Panc1 (cell line): ENCODE measurements at regions not wholly inside any gene's neighbourhood (a gene's known extent, or its start where the extent isn't known, plus 50 kb on each side); places are given as distances from the start of the nearest gene placed in this dataset.

Source experiments
- ATAC-seq: fragments of 200-7000 bp; cut with Tn5 transposase; 2 replicates; pipeline ENCODE4 v1.9.1; 2020; ENCODE audit warnings: mild to moderate bottlenecking, moderate library complexity
- BruUV-seq: library from RNA; stranded (reverse); fragments of 400-500 nt; replicated peaks from 2 replicates; lab custom pipeline; 2021; lab: Mats Ljungman, UMichigan
- CTCF ChIA-PET: fragments of 300-600 bp; sonication (Branson Sonifier 250); formaldehyde crosslinking; loops from one replicate; lab custom pipeline; 2022; ENCODE audit warnings: antibody characterized with exemption; lab: Charles Lee
- POLR2A ChIA-PET: fragments of 300-600 bp; sonication (Branson Sonifier 250); formaldehyde crosslinking; loops from one replicate; lab custom pipeline; 2022; ENCODE audit warnings: antibody characterized with exemption; lab: Charles Lee
- DNase-seq: peaks from one replicate; pipeline ENCODE4 v3.0.0-alpha.2; 2010; ENCODE audit warnings: low read depth, low spot score
- H3K27ac ChIP-seq: 2 replicates; pipeline ENCODE4 v1.5.1; 2011; ENCODE audit warnings: mild to moderate bottlenecking, low read length, inconsistent platforms
- H3K27me3 ChIP-seq: fragments of 200-500 bp; sonication (Bioruptor generic); 2 replicates; pipeline ENCODE4 v1.6.0; 2014; ENCODE audit warnings: low read length, inconsistent platforms; ENCODE audit not compliant: control insufficient read depth, insufficient read depth
- H3K36me3 ChIP-seq: fragments of 200-500 bp; sonication (Bioruptor generic); 2 replicates; pipeline ENCODE4 v1.5.1; 2014; ENCODE audit warnings: inconsistent platforms, mild to moderate bottlenecking, low read length, moderate library complexity; ENCODE audit not compliant: control insufficient read depth, insufficient read depth
- H3K4me1 ChIP-seq: 2 replicates; pipeline ENCODE4 v1.5.1; 2011; ENCODE audit warnings: inconsistent platforms, mild to moderate bottlenecking, low read length, moderate library complexity; ENCODE audit not compliant: control insufficient read depth, insufficient read depth
- H3K4me3 ChIP-seq, 2 experiments: 2 replicates each; pipeline ENCODE4 v1.5.1; 2011 to 2012; ENCODE audit warnings: low read depth in 2 of 2, low read length in 2 of 2, mild to moderate bottlenecking in 2 of 2, inconsistent platforms in 1 of 2, moderate library complexity in 1 of 2
- H3K9me3 ChIP-seq: fragments of 200-500 bp; sonication (Bioruptor generic); 2 replicates; pipeline ENCODE4 v1.5.1; 2014; ENCODE audit warnings: low read depth, mild to moderate bottlenecking, inconsistent platforms, low read length, moderate library complexity; ENCODE audit not compliant: control insufficient read depth, insufficient read depth
- CTCF ChIP-seq: fragments of 450-650 bp; IDR thresholded peaks from 2 replicates; pipeline ENCODE4 v1.5.1; 2017; ENCODE audit warnings: mild to moderate bottlenecking
- POLR2AphosphoS5 ChIP-seq: IDR thresholded peaks from 2 replicates; pipeline ENCODE4 v1.6.1; 2012; ENCODE audit warnings: mild to moderate bottlenecking, low read depth, low read length, moderate library complexity
- SIN3A ChIP-seq: IDR thresholded peaks from 2 replicates; pipeline ENCODE4 v1.6.1; 2012; ENCODE audit warnings: low read depth, mild to moderate bottlenecking, low read length, moderate library complexity, borderline replicate concordance; ENCODE audit not compliant: insufficient read depth
- TCF7L2 ChIP-seq: IDR thresholded peaks from 2 replicates; pipeline ENCODE4 v1.6.1; 2011; ENCODE audit warnings: mild to moderate bottlenecking, low read depth, low read length, inconsistent platforms
- in situ Hi-C: cut with HindIII; loops from 2 replicates; pipeline ENCODE4 v1.10.0; 2016; ENCODE audit warnings: low sequenced_read_pairs, low pct_unique_long_range_greater_than_20kb
- intact Hi-C: fragments of 100-400 bp; cut with micrococcal nuclease; formaldehyde crosslinking; loops from one replicate; pipeline ENCODE4 v1.10.0; 2022; ENCODE audit not compliant: unreplicated experiment
- TF ChIP-seq, protein P1 (sequence below), 2 experiments: IDR thresholded peaks; 2 replicates each; pipeline ENCODE4 v1.6.1; 2011 to 2012; ENCODE audit warnings: low read depth in 2 of 2, control low read depth in 1 of 2, low read length in 1 of 2, mild to moderate bottlenecking in 1 of 2, moderate library complexity in 1 of 2; ENCODE audit not compliant: insufficient read depth in 1 of 2

- no TSS peak for BruUV-seq
- no peak for DNase-seq
- no peak overlapping the region for H3K4me3 ChIP-seq
- no peaks in the 10 kb centered on the region for H3K9me3 ChIP-seq
- H3K27ac ChIP-seq, result peak overlapping the region; percentile 24; the same call in 1 of the 2 replicates
- TF ChIP-seq CTCF (no peak), SIN3A (no peak), POLR2AphosphoS5 (no peak), TCF7L2 (no peak)
- TF ChIP-seq, protein P1, sequence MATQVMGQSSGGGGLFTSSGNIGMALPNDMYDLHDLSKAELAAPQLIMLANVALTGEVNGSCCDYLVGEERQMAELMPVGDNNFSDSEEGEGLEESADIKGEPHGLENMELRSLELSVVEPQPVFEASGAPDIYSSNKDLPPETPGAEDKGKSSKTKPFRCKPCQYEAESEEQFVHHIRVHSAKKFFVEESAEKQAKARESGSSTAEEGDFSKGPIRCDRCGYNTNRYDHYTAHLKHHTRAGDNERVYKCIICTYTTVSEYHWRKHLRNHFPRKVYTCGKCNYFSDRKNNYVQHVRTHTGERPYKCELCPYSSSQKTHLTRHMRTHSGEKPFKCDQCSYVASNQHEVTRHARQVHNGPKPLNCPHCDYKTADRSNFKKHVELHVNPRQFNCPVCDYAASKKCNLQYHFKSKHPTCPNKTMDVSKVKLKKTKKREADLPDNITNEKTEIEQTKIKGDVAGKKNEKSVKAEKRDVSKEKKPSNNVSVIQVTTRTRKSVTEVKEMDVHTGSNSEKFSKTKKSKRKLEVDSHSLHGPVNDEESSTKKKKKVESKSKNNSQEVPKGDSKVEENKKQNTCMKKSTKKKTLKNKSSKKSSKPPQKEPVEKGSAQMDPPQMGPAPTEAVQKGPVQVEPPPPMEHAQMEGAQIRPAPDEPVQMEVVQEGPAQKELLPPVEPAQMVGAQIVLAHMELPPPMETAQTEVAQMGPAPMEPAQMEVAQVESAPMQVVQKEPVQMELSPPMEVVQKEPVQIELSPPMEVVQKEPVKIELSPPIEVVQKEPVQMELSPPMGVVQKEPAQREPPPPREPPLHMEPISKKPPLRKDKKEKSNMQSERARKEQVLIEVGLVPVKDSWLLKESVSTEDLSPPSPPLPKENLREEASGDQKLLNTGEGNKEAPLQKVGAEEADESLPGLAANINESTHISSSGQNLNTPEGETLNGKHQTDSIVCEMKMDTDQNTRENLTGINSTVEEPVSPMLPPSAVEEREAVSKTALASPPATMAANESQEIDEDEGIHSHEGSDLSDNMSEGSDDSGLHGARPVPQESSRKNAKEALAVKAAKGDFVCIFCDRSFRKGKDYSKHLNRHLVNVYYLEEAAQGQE (IDR thresholded peaks at IDR 0.05; ENCODE audit: insufficient read depth in 1 of 2, low read depth in 2 of 2, low read length in 1 of 2), result no peak
- H3K4me1 ChIP-seq, result peaks cover 41% of the 10 kb centered on the region
- in situ Hi-C loops, result no loop called here
- H3K27me3 ChIP-seq, result no peaks in the 10 kb centered on the region
- intact Hi-C loops, result loop anchor here (5.0 kb wide), 1 partner anchor 217 kb away; no protein-coding TSS in a partner anchor
- no peaks in the 10 kb centered on the region for H3K36me3 ChIP-seq
- CTCF ChIA-PET, result no interaction called here
- POLR2A ChIA-PET, result no interaction called here
- ATAC-seq, result no peak
Measured at GRCh38 chr6:56854086-56854485, 100.8 kb upstream of the BEND6 start.

GRCh38 chr6:56853541-56853940, 101.4 kb upstream of the BEND6 start:
- BruUV-seq, result no TSS peak
- peak overlapping the region; percentile 82; the same call in 1 of the 2 replicates for H3K27ac ChIP-seq
- CTCF ChIA-PET, result interaction anchor here (0.6 kb wide), 1 partner anchor 339 kb away, joined by 4 read pairs; no protein-coding TSS in a partner anchor
- DNase-seq (no peak), ATAC-seq (no peak)
- H3K4me1 ChIP-seq, result peaks cover 41% of the 10 kb centered on the region
- in situ Hi-C loops (no loop called here), intact Hi-C loops (loop anchor here (5.0 kb wide), 1 partner anchor 216 kb away; no protein-coding TSS in a partner anchor)
- no peak overlapping the region for H3K4me3 ChIP-seq
- H3K9me3 ChIP-seq, result no peaks in the 10 kb centered on the region
- POLR2A ChIA-PET, result interaction anchor here (0.6 kb wide), 1 partner anchor 208 kb away, joined by 4 read pairs; no protein-coding TSS in a partner anchor
- TF ChIP-seq POLR2AphosphoS5, result no peak
- TF ChIP-seq SIN3A, result no peak
- TF ChIP-seq, protein P1 (IDR thresholded peaks at IDR 0.05; ENCODE audit: insufficient read depth in 1 of 2, low read depth in 2 of 2, low read length in 1 of 2), result no peak
- TF ChIP-seq CTCF, result no peak
- TF ChIP-seq TCF7L2, result no peak
- no peaks in the 10 kb centered on the region for H3K27me3 ChIP-seq
- no peaks in the 10 kb centered on the region for H3K36me3 ChIP-seq
